H9 (cell line): ENCODE measurements at regions not wholly inside any gene's neighbourhood (a gene's known extent, or its start where the extent isn't known, plus 50 kb on each side); places are given as distances from the start of the nearest gene placed in this dataset.

Experiments used
- DNase-seq: peaks from one replicate; pipeline ENCODE4 v3.0.0-alpha.2; 2017
- H2AFZ ChIP-seq: one replicate; pipeline ENCODE4 v1.6.1; 2013; ENCODE audit warnings: mild to moderate bottlenecking, low read length, control low read depth, moderate library complexity
- H2AK5ac ChIP-seq: 2 replicates; pipeline ENCODE4 v1.6.1; 2013; ENCODE audit warnings: low read length, control low read depth, mixed read lengths; ENCODE audit not compliant: insufficient read length
- H2BK120ac ChIP-seq: one replicate; pipeline ENCODE4 v1.6.1; 2013; ENCODE audit warnings: low read depth, mild to moderate bottlenecking, low read length, control low read depth, inconsistent platforms; ENCODE audit not compliant: poor library complexity, severe bottlenecking
- H2BK12ac ChIP-seq: 2 replicates; pipeline ENCODE4 v1.6.1; 2013; ENCODE audit warnings: low read length, control low read depth, mixed read lengths, low read depth; ENCODE audit not compliant: insufficient read length
- H2BK15ac ChIP-seq: 2 replicates; pipeline ENCODE4 v1.6.1; 2013; ENCODE audit warnings: low read depth, low read length, control low read depth
- H2BK20ac ChIP-seq: one replicate; pipeline ENCODE4 v1.6.1; 2013; ENCODE audit warnings: low read depth, mild to moderate bottlenecking, low read length, control low read depth, inconsistent platforms; ENCODE audit not compliant: poor library complexity, severe bottlenecking
- H2BK5ac ChIP-seq: 2 replicates; pipeline ENCODE4 v1.6.1; 2013; ENCODE audit warnings: low read length, control low read depth, mixed read lengths; ENCODE audit not compliant: insufficient read length
- H3K14ac ChIP-seq: 2 replicates; pipeline ENCODE4 v1.6.1; 2013; ENCODE audit warnings: low read length, control low read depth; ENCODE audit not compliant: insufficient read depth
- H3K18ac ChIP-seq: 2 replicates; pipeline ENCODE4 v1.6.1; 2013; ENCODE audit warnings: low read depth, mild to moderate bottlenecking, mixed read lengths, low read length, control low read depth; ENCODE audit not compliant: insufficient read length
- H3K23ac ChIP-seq: 2 replicates; pipeline ENCODE4 v1.6.1; 2013; ENCODE audit warnings: low read length, control low read depth, mixed read lengths, low read depth; ENCODE audit not compliant: insufficient read length
- H3K23me2 ChIP-seq: 2 replicates; pipeline ENCODE4 v1.6.1; 2013; ENCODE audit warnings: low read depth, mild to moderate bottlenecking, mixed read lengths, low read length, control low read depth; ENCODE audit not compliant: insufficient read length, poor library complexity, severe bottlenecking
- H3K27ac ChIP-seq: 2 replicates; pipeline ENCODE4 v1.5.1; 2013; ENCODE audit warnings: low read length, control low read depth, mixed read lengths, low read depth; ENCODE audit not compliant: insufficient read length
- H3K27me3 ChIP-seq: 2 replicates; pipeline ENCODE4 v1.6.1; 2013; ENCODE audit warnings: low read length, control low read depth, inconsistent platforms; ENCODE audit not compliant: insufficient read depth
- H3K4ac ChIP-seq: 2 replicates; pipeline ENCODE4 v1.6.1; 2013; ENCODE audit warnings: low read depth, mild to moderate bottlenecking, control low read depth, inconsistent platforms, low read length, moderate library complexity
- H3K4me1 ChIP-seq: 2 replicates; pipeline ENCODE4 v1.6.1; 2013; ENCODE audit warnings: low read length, control low read depth, inconsistent platforms; ENCODE audit not compliant: insufficient read depth
- H3K4me2 ChIP-seq: 2 replicates; pipeline ENCODE4 v1.6.1; 2013; ENCODE audit warnings: low read length, control low read depth, mixed read lengths; ENCODE audit not compliant: insufficient read length, insufficient read depth
- H3K56ac ChIP-seq: 2 replicates; pipeline ENCODE4 v1.6.1; 2013; ENCODE audit warnings: low read depth, mild to moderate bottlenecking, mixed read lengths, low read length, control low read depth; ENCODE audit not compliant: insufficient read length
- H3K79me1 ChIP-seq: 2 replicates; pipeline ENCODE4 v1.6.1; 2013; ENCODE audit warnings: low read depth, mild to moderate bottlenecking, moderate library complexity, low read length, control low read depth, inconsistent platforms; ENCODE audit not compliant: insufficient read depth, poor library complexity, severe bottlenecking
- H3K79me2 ChIP-seq: 2 replicates; pipeline ENCODE4 v1.6.1; 2013; ENCODE audit warnings: low read length, control low read depth, inconsistent platforms; ENCODE audit not compliant: insufficient read depth
- H3K9ac ChIP-seq: 2 replicates; pipeline ENCODE4 v1.6.1; 2013; ENCODE audit warnings: low read length, control low read depth, mixed read lengths; ENCODE audit not compliant: insufficient read length; ENCODE audit errors: extremely low read depth
- H3K9me3 ChIP-seq: one replicate; pipeline ENCODE4 v1.6.1; 2013; ENCODE audit warnings: low read depth, low read length, inconsistent platforms; ENCODE audit not compliant: control insufficient read depth
- H3T11ph ChIP-seq: one replicate; pipeline ENCODE4 v1.6.1; 2013; ENCODE audit warnings: mild to moderate bottlenecking, low read length, control low read depth, inconsistent platforms
- H4K20me1 ChIP-seq: one replicate; pipeline ENCODE4 v1.6.1; 2013; ENCODE audit not compliant: control insufficient read depth, insufficient read length, insufficient read depth
- H4K5ac ChIP-seq: 2 replicates; pipeline ENCODE4 v1.6.1; 2013; ENCODE audit warnings: low read depth, mild to moderate bottlenecking, mixed read lengths, low read length, control low read depth; ENCODE audit not compliant: insufficient read length
- H4K8ac ChIP-seq: replicated peaks from 2 replicates; pipeline ENCODE4 v1.6.1; 2013; ENCODE audit warnings: low read length, control low read depth, mixed read lengths, low read depth; ENCODE audit not compliant: insufficient read length
- H4K91ac ChIP-seq: 2 replicates; pipeline ENCODE4 v1.6.1; 2013; ENCODE audit warnings: low read depth, mild to moderate bottlenecking, moderate library complexity, mixed read lengths, low read length, control low read depth; ENCODE audit not compliant: insufficient read length
- H3K27ac Mint-ChIP-seq, 3 experiments: 2 replicates in 2 of 3; 3 replicates in 1 of 3; pipeline ENCODE4 v1.8.0; 2020 to 2021; ENCODE audit warnings: mixed read lengths in 3 of 3, mild to moderate bottlenecking in 1 of 3, moderate library complexity in 1 of 3
- H3K27me3 Mint-ChIP-seq: 2 replicates; pipeline ENCODE4 v1.8.0; 2021; ENCODE audit warnings: low read depth, mild to moderate bottlenecking, moderate library complexity, mixed read lengths
- H3K36me3 Mint-ChIP-seq, 3 experiments: 2 replicates in 2 of 3; 3 replicates in 1 of 3; pipeline ENCODE4 v1.8.0; 2020 to 2021; ENCODE audit warnings: low read depth in 3 of 3, mixed read lengths in 3 of 3; ENCODE audit not compliant: insufficient read depth in 1 of 3
- H3K4me1 Mint-ChIP-seq, 2 experiments: 2 replicates each; pipeline ENCODE4 v1.8.0; 2020; ENCODE audit warnings: mixed read lengths in 2 of 2
- H3K4me3 Mint-ChIP-seq, 2 experiments: 2 replicates in 1 of 2; 3 replicates in 1 of 2; pipeline ENCODE4 v1.8.0; 2020 to 2021; ENCODE audit warnings: mild to moderate bottlenecking in 2 of 2, mixed read lengths in 2 of 2, moderate library complexity in 1 of 2
- H3K9me3 Mint-ChIP-seq, 2 experiments: 2 replicates in 1 of 2; 3 replicates in 1 of 2; pipeline ENCODE4 v1.8.0; 2020; ENCODE audit warnings: mild to moderate bottlenecking in 2 of 2, mixed read lengths in 2 of 2, moderate library complexity in 1 of 2
- CTCF ChIP-seq: fragments of 200-600 bp; sonication (generic); conservative IDR thresholded peaks from 3 replicates; pipeline ENCODE4 v1.8.0; 2021; ENCODE audit warnings: antibody characterized with exemption, mild to moderate bottlenecking
- WGBS: extraction: QIAGEN DNeasy Blood & Tissue Kit; methylation state at CpG from one replicate; pipeline ENCODE4 v1.1.7; 2013; ENCODE audit warnings: missing lambda C conversion rate, low lambda C conversion rate, mixed read lengths; ENCODE audit not compliant: insufficient read length; ENCODE audit errors: extremely low coverage; 5-methylcytosine and 5-hydroxymethylcytosine counted together

- Histone ChIP-seq H2BK15ac (no peak overlapping the region), H2BK120ac (no peak overlapping the region), H2BK12ac (no peak overlapping the region), H2BK5ac (no peak overlapping the region), H2BK20ac (no peak overlapping the region), H3K18ac (no peak overlapping the region), H3K27ac (no peak overlapping the region), H4K91ac (no peak overlapping the region), H3K9me3 (no peaks in the 10 kb centered on the region), H4K20me1 (no peaks in the 10 kb centered on the region), H4K5ac (no peak overlapping the region), H3K27me3 (no peaks in the 10 kb centered on the region), H3K79me2 (no peaks in the 10 kb centered on the region), H3K56ac (no peak overlapping the region), H3K4me2 (no peak overlapping the region), H3K4me1 (peaks cover 2% of the 10 kb centered on the region; the same call in 1 of the 2 replicates), H3K79me1 (no peaks in the 10 kb centered on the region), H3K23me2 (no peaks in the 10 kb centered on the region), H2AK5ac (no peak overlapping the region), H3K23ac (no peak overlapping the region), H3K9ac (no peak overlapping the region), H3K14ac (no peak overlapping the region), H4K8ac (no peak overlapping the region), H3K4ac (no peak overlapping the region), H2AFZ (no peak overlapping the region), H3T11ph (no peak overlapping the region)
- no peak for DNase-seq
- no peak overlapping the region for H3K27ac Mint-ChIP-seq
- no peak overlapping the region for H3K4me3 Mint-ChIP-seq
- H3K36me3 Mint-ChIP-seq, result no peaks in the 10 kb centered on the region
- no peaks in the 10 kb centered on the region for H3K27me3 Mint-ChIP-seq
- no peaks in the 10 kb centered on the region for H3K9me3 Mint-ChIP-seq
- peaks cover 35% of the 10 kb centered on the region in 2 experiments for H3K4me1 Mint-ChIP-seq
- WGBS, result no CpG with 5 or more reads among the region's 3 CpGs
- TF ChIP-seq CTCF, result no peak
Observed at GRCh38 chr5:98637557-98637956, 135.9 kb upstream of the RGMB start.
